Activated CD4-positive, alpha-beta T cell treated with anti-CD3 and anti-CD28 coated beads for 48 hours (primary cell): ENCODE measurements at regions not wholly inside any gene's neighbourhood (a gene's known extent, or its start where the extent isn't known, plus 50 kb on each side); places are given as distances from the start of the nearest gene placed in this dataset.

Experiments used
- DNase-seq: peaks from one replicate; pipeline ENCODE4 v3.0.0-alpha.2; 2020

DNA sequence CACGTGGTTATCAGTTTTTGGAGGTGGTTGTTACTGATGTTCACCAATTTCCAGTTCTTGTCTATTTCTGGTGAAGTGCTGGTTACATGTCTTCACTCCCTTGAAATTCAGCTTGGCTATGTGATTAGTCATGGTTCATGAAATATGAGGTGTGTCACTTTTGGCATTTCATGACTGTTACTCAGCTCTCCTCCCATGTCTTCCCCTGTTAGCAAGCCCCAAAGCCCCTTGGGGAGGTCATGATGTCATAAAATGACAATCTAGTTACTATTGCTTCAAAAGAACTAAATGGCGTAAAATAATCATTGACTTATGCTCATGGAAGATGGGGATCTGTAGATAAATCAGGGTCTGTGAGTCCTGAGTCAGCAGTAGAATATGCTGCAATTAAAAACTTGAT is 425.1 kb downstream of the SETD4 start:
- DNase-seq, result no peak

- DNase-seq, result no peak
Observed at GRCh38 chr21:35633501-35633900, 426.8 kb downstream of the SETD4 start.

DNA sequence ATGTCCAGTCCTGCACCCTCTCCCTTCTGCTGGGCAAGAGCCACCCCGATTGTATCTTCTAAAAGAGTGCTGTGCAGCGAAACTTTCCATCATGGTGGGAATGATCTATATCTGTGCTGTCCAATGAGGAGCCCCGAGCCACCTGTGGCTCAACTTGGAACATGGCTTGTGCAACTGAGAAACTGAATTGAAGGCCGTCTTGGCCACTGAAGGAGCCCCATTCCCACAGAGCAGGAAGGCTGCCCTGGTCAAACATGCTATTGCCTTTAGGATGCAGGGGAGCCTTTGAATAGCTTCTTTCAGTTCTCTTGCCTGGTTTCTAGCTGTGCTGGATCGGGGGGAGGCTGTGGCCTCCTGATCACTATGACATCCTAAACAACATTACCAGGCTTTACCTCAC is 427.6 kb downstream of the SETD4 start:
- DNase-seq, result no peak

DNA sequence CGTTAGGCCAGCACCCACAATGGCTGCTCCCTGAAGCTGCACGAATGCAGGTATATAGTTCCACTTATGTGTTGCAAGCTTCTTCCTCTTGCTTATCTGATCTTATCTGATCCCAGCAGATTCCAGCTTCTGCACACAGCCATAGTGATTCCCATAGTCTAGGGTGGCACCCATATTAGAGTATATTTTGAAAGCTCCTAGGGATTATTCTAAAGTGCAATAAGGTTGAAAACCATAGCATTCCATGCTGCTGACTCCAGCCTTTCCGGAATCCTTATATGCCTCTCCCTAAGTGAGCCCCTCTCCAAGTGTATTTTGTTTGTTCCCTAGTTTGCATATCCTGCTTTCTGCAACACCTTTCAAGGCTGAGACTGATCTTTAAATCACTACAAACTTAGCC is 432.0 kb downstream of the SETD4 start:
- no peak for DNase-seq

- DNase-seq, result no peak
Observed at GRCh38 chr21:35627462-35627861, 432.9 kb downstream of the SETD4 start.

DNA sequence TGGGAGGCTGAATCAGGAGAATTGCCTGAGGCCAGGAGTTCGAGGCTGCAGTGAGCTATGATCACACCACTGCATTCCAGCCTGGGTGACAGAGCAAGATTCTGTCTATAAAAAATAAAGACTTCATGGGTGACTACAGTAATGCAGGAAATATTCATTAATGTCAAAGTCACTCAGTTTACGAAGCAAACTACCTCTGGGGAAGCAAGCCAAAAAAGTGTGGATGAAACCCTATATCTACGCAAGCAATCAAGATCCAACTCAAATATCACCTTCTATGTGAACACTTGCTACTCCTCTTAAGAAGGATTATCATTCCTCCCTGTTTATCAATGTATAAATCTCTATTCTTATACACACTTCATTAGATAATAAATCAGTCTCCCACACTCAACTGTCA is 434.8 kb downstream of the SETD4 start:
- no peak for DNase-seq

DNA sequence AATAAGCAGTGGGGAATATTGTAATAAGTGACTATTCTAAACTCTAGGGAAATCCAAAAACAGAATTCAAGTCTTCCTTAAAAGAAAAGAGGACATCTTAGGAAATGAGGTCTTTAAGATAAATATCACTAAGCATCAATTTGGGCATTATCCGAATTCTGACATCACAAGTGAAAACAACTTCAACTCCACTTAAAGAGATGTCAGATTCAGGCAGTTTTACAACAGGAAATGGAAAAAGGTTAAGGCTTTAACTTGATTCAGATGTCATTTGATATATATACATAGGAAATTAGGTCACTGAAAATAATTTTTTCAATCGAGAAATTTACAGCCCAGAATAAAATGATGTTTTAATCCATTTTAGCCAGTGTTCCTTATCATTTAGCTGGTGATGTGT is 435.4 kb downstream of the SETD4 start:
- DNase-seq, result no peak

DNA sequence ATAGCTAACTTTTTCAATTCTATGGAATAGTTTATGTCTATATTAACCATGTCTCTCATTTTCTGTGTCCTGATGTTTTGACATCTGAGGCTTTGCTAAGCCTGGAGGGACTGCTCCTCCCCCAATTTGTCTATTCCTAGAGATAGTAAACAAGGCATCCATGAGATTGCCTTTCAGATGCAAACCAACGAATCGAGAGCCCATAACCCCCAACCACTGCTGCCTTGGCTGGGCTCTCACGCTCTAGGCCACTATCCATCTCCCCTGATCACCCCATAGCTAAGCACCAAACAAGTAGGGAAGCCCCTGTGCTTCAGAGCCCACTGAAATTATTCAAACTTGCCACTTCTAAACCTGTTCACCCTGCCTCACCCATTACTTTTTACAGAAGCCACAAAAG is 437.7 kb downstream of the SETD4 start:
- DNase-seq, result no peak

DNA sequence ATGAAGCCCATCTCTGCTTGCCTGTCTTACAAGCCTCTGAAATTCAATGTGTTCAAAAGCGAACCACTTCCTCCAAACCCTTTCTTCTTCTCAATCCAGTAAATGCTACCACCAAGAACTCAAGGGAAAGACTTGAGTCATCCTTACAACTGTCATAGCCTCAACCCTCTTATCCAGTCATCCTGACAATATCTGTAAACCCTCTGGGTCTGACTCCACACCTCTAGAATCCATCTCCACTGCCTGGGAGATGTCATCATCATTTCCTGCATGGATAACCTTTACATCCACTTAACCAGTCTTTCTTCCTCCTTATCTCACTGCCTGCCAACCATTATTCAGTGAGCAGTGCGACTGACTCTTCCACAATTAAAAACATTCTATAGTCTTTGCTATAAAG is 441.1 kb downstream of the SETD4 start:
- no peak for DNase-seq

- DNase-seq, result no peak
Observed at GRCh38 chr21:35617491-35617890, 442.8 kb downstream of the SETD4 start.

DNA sequence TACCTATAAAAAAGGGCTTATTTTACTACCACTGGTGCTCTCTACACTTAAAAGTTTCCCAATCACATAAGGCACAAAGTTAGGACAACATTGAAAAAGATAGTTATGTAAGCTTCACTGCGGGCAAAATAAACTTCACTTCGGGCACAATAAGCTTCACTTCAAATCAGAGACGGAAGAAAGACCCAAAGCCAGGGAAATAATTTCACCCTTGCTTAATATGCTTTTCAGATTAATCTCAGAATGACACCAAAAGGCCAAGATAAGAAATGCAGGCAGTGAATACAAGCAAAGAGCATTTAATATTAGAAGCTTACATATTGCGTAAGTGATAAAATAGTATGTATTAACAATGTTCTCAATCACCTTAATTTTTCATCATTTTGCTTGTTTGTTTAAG is 444.2 kb downstream of the SETD4 start:
- DNase-seq, result no peak

DNA sequence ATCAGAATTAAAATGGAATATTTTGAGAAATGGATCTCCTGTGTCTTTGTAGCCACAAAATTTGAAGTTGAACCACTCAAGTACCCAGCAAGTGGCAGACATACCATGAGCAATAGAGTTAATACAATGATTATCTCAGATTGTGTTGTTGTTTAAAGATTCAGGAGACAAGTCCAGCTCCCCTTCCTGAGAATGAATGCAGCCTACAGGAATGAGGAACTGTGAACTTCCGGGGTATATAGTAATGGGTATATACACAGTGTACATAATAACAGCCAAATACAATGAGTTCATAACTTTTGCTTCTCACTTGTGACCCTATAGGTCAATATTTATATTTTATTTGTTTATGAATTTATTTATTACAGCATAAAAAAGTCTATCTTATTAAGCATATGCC is 445.0 kb downstream of the SETD4 start:
- no peak for DNase-seq

DNA sequence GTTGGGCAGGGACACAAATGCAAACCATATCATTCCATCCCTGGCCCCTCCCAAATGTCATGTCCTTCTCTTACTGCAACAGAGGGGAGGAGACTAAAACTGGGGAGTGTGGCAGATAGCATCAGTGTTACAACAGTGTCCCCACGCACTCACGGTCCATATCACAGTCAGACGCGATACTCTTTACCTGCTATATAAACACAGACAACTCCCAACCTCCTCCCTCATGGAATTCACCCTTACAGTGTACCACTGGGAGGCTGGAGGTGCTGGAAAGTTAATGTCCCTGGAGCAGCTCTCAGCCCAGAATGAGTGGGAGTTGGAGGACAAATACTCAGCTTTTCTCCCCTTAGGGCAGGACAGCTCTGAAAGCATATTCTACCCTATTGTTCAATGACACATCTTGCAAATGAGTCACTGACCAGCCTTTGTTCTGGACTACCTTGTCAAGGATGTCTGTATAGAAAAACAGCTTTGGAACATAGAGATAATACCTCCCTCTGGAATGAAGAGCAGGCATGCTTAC is 445.9 kb downstream of the SETD4 start:
- DNase-seq, result no peak

DNA sequence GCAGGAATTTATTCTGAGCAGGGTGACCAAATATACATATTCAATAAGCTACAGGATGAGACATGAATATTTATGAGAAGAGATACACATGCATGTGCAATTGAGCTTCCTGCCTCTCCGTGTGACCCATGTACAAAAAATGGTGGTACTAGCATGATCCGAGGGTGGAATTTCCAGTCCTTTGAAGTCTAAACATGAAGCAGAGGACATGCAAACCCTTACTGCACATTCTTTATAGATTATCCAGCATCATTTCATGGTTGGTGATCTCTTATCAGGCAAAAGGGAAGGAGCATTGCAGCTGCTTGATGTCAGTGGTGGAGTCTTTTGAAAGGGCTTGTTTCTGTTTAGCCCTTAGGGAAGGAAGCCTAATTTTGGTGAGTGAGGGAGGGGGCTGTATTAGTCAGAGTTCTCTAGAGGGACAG is 448.6 kb downstream of the SETD4 start:
- DNase-seq, result no peak

- DNase-seq, result no peak
Observed at GRCh38 chr21:35609263-35609662, 451.1 kb downstream of the SETD4 start.

- no peak for DNase-seq
Observed at GRCh38 chr21:35607406-35607805, 452.9 kb downstream of the SETD4 start.

DNA sequence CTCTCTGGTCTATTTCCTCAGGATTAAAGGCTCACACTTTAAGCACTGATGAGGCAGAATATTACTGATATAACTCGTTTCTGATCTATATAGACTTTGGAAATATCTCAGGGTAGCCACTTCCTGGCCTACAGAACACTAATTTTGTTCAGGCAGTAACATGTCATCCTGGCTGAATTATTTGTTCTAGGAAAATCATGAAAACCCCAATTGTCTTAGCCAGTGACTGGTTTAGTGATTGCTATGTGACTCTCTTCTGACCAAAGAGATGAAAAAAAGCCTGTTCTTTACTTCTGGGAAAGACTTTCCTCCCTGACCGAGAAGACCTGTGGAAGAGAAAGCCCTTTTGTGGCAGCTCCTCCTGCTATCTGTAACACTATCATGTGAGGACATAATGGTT is 453.7 kb downstream of the SETD4 start:
- no peak for DNase-seq

DNA sequence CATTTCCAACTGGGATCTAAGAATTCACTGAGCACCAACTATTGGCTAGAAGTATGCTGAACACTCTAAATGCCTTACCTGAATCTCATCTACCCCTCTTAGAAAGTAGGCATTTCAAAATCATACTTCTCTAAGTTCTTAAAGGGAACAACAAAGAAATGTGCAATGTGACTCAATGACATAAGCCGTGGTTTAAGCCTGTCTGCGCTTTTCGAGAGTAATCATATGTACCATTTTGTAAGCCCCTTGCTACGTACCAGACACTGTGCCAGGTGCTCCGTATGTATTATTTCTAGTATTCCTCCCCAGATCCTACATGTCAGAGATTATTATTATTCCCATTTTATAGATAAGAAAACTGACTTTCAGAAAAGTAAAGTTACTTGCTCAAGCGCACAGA is 454.2 kb downstream of the SETD4 start:
- no peak for DNase-seq

- no peak for DNase-seq
Observed at GRCh38 chr21:35603494-35603893, 456.8 kb downstream of the SETD4 start.

DNA sequence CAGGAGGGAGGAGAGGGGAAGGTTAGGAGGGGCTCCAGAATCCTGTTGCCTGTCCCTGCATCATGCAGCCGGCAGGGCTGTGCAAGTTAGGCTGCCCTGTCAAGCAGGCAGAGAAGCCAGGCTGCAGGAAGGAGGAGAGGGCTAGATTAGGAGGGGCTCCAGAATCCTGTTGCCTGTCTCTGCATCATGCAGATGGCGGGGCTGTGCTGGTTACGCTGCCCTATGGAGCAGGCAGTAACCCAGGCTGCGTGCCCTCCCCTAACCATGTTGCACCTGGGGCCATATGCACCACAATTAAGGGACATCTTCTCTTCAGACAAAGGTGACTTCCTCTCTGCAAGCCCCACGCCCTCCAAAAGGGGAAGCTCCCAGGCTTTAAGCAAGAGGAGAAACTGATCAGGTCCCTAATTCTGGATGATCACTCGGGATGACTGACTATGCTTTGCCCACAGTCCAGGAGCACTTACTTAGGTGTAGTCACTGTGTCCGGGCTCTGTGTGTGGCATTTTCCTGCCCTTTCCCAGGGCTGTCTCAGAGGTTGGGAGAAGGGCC is 457.4 kb downstream of the SETD4 start:
- DNase-seq, result no peak

- DNase-seq, result no peak
Observed at GRCh38 chr21:35601211-35601610, 459.1 kb downstream of the SETD4 start.

DNA sequence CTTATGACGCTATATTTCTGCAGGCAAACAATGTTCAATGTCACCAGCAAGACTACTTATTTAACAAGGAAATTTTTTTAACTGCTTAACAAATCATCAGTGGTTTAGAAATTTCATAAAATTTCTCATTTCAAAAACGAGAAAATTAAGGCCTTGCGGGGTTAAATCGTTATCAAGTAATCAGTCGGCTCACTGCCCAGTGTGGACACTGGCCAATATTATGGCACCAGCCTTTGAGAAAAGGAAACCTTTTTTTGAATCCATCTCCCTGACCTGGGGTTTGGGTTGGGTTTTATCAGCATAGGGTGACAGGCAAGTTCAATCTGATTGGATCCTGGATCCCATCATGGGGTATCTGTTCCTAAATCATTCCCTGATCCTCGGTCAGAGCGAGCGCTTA is 461.2 kb downstream of the SETD4 start:
- DNase-seq, result no peak

GRCh38 chr21:35597750-35598339 is 462.5 kb downstream of the SETD4 start:
- no peak for DNase-seq

GRCh38 chr21:35594905-35595304 is 465.4 kb downstream of the SETD4 start:
- no peak for DNase-seq

DNA sequence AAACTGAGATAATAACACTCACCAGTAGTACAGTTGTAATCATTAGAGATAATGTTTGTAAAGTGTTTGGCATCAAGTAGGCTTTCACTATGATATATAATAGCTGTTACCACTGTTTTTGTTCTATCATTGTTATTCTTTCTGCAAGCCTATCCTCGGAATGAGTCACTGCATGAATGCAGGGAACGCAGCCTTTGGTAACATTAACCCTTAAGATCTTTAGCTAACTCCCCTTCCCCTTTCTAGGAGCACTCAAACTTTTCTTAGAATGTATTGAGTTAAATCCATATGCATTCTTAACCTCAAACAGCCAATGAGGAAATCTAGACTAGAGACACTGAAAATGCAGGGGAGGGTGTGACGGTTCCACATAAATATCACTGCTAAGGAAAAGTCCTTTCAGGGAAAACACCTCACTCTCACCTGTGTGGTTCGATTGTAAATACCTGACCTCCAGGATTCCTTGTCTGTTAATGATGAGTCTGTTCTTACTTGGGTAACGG is 467.3 kb downstream of the SETD4 start:
- DNase-seq, result no peak
